Astrocyte (in vitro differentiated cells and primary cell): ENCODE measurements at regions not wholly inside any gene's neighbourhood (a gene's known extent, or its start where the extent isn't known, plus 50 kb on each side); places are given as distances from the start of the nearest gene placed in this dataset.

Source experiments
- DNase-seq: peaks from one replicate; pipeline ENCODE4 v3.0.0-alpha.2; 2010; ENCODE audit warnings: low read depth
- FAIRE-seq: peaks from 2 replicates; lab custom pipeline; 2011; peaks lifted over from hg19 to GRCh38; lab: Jason Lieb, UNC
- H2AFZ ChIP-seq: 2 replicates; pipeline ENCODE4 v1.6.0; 2012; ENCODE audit warnings: low read depth, low read length, inconsistent platforms
- H3K27ac ChIP-seq: 2 replicates; pipeline ENCODE4 v1.5.1; 2011; ENCODE audit warnings: low read depth, low read length, inconsistent platforms
- H3K27me3 ChIP-seq: 2 replicates; pipeline ENCODE4 v1.6.0; 2011; ENCODE audit warnings: low read length, inconsistent platforms; ENCODE audit not compliant: insufficient read depth
- H3K36me3 ChIP-seq: 2 replicates; pipeline ENCODE4 v1.5.1; 2011; ENCODE audit warnings: low read length, inconsistent platforms; ENCODE audit not compliant: insufficient read depth
- H3K4me1 ChIP-seq: 2 replicates; pipeline ENCODE4 v1.5.1; 2011; ENCODE audit warnings: low read length, inconsistent platforms; ENCODE audit not compliant: insufficient read depth
- H3K4me2 ChIP-seq: 2 replicates; pipeline ENCODE4 v1.6.0; 2012; ENCODE audit warnings: low read length, inconsistent platforms
- H3K4me3 ChIP-seq: 2 replicates; pipeline ENCODE4 v1.5.1; 2011; ENCODE audit warnings: low read depth, mild to moderate bottlenecking, low read length, inconsistent platforms; ENCODE audit not compliant: insufficient read depth
- H3K79me2 ChIP-seq: 2 replicates; pipeline ENCODE4 v1.6.0; 2012; ENCODE audit warnings: mild to moderate bottlenecking, low read length, inconsistent platforms; ENCODE audit not compliant: insufficient read depth
- H3K9ac ChIP-seq: 2 replicates; pipeline ENCODE4 v1.6.0; 2012; ENCODE audit warnings: mild to moderate bottlenecking, low read length, inconsistent platforms
- H3K9me3 ChIP-seq: 2 replicates; pipeline ENCODE4 v1.5.1; 2012; ENCODE audit warnings: low read depth, mild to moderate bottlenecking, low read length, inconsistent platforms; ENCODE audit not compliant: insufficient read depth
- H4K20me1 ChIP-seq: 2 replicates; pipeline ENCODE4 v1.6.0; 2012; ENCODE audit warnings: low read length, inconsistent platforms; ENCODE audit not compliant: insufficient read depth
- H3K27ac Mint-ChIP-seq: one replicate; pipeline ENCODE4 v1.8.0; 2021; ENCODE audit warnings: mild to moderate bottlenecking, mixed read lengths; ENCODE audit not compliant: unreplicated experiment
- H3K27me3 Mint-ChIP-seq: one replicate; pipeline ENCODE4 v1.8.0; 2021; ENCODE audit warnings: low read depth, mixed read lengths; ENCODE audit not compliant: unreplicated experiment
- H3K36me3 Mint-ChIP-seq: one replicate; pipeline ENCODE4 v1.8.0; 2021; ENCODE audit warnings: low read depth, mixed read lengths; ENCODE audit not compliant: unreplicated experiment
- H3K4me1 Mint-ChIP-seq: one replicate; pipeline ENCODE4 v1.8.0; 2021; ENCODE audit warnings: low read depth, mixed read lengths; ENCODE audit not compliant: unreplicated experiment
- H3K4me3 Mint-ChIP-seq: one replicate; pipeline ENCODE4 v1.8.0; 2021; ENCODE audit warnings: mild to moderate bottlenecking, moderate library complexity, mixed read lengths; ENCODE audit not compliant: unreplicated experiment
- H3K9me3 Mint-ChIP-seq: one replicate; pipeline ENCODE4 v1.8.0; 2021; ENCODE audit warnings: mild to moderate bottlenecking, mixed read lengths; ENCODE audit not compliant: unreplicated experiment
- EZH2 ChIP-seq: IDR thresholded peaks from 2 replicates; pipeline ENCODE4 v1.6.1; 2012; ENCODE audit warnings: mild to moderate bottlenecking, low read length, inconsistent platforms; ENCODE audit not compliant: insufficient read depth
- TF ChIP-seq, protein P1 (sequence below): IDR thresholded peaks from 2 replicates; pipeline ENCODE4 v1.5.1; 2011; ENCODE audit warnings: low read depth, mild to moderate bottlenecking, inconsistent platforms, low read length, moderate library complexity; ENCODE audit not compliant: insufficient read depth

DNA sequence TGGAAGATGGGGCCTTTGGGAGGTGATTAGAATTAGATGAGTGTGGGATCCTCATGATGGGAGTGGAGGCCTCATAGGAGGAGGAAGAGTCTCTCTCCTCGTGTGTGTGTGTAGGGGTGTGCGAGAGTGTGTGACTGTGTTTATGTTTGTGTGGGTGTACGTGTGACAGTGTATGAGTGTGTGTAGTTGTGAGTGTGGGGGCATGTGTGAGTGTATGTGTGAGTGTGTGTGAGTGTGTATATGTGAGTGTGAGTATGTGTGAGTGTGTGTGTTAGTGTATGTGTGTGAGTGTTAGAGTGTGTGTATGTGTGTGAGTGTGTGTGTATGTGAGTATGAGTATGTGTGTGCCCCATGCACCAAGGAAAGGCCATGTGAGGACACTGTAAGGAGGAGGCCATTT lies 68.2 kb upstream of the SMIM15 start:
- Histone ChIP-seq H3K79me2 (no peaks in the 10 kb centered on the region), H3K36me3 (no peaks in the 10 kb centered on the region), H3K4me2 (no peak overlapping the region), H4K20me1 (no peaks in the 10 kb centered on the region), H3K27ac (no peak overlapping the region), H3K9ac (no peak overlapping the region), H3K9me3 (no peaks in the 10 kb centered on the region), H2AFZ (no peak overlapping the region), H3K4me1 (peaks cover 20% of the 10 kb centered on the region), H3K27me3 (no peaks in the 10 kb centered on the region), H3K4me3 (no peak overlapping the region)
- FAIRE-seq (no peak), DNase-seq (no peak)
- H3K4me1 Mint-ChIP-seq = peaks cover 25% of the 10 kb centered on the region
- H3K9me3 Mint-ChIP-seq = peaks cover 4% of the 10 kb centered on the region
- no peaks in the 10 kb centered on the region for H3K36me3 Mint-ChIP-seq
- H3K27me3 Mint-ChIP-seq = no peaks in the 10 kb centered on the region
- H3K27ac Mint-ChIP-seq = no peak overlapping the region
- H3K4me3 Mint-ChIP-seq = no peak overlapping the region
- TF ChIP-seq, protein P1, sequence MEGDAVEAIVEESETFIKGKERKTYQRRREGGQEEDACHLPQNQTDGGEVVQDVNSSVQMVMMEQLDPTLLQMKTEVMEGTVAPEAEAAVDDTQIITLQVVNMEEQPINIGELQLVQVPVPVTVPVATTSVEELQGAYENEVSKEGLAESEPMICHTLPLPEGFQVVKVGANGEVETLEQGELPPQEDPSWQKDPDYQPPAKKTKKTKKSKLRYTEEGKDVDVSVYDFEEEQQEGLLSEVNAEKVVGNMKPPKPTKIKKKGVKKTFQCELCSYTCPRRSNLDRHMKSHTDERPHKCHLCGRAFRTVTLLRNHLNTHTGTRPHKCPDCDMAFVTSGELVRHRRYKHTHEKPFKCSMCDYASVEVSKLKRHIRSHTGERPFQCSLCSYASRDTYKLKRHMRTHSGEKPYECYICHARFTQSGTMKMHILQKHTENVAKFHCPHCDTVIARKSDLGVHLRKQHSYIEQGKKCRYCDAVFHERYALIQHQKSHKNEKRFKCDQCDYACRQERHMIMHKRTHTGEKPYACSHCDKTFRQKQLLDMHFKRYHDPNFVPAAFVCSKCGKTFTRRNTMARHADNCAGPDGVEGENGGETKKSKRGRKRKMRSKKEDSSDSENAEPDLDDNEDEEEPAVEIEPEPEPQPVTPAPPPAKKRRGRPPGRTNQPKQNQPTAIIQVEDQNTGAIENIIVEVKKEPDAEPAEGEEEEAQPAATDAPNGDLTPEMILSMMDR = no peak
- no peak for TF ChIP-seq EZH2

DNA sequence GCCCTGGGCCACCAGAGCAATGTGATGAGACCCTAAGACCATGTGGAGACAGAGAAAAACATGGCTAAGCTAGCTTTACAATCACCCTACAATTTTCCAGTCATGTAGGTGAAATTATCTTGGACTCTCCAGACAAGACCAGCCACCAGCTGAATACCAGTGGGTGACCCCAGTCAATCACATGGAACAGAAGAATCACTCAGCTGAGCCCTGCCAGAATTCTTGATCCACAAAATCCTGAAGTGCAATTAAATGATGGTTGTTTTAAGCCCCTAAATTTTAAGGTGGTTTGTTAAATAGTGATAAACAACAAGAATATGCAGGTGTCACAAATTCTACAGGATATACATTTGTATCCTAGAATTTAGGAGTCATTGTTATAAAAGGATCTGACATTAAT lies 69.5 kb upstream of the SMIM15 start:
- no peak overlapping the region for H3K4me2 ChIP-seq
- FAIRE-seq (no peak), DNase-seq (no peak)
- H3K27me3 ChIP-seq = no peaks in the 10 kb centered on the region
- H3K4me3 ChIP-seq = no peak overlapping the region
- Mint-ChIP-seq H3K9me3 (peaks cover 4% of the 10 kb centered on the region), H3K4me1 (peaks cover 25% of the 10 kb centered on the region), H3K27me3 (no peaks in the 10 kb centered on the region), H3K36me3 (no peaks in the 10 kb centered on the region), H3K27ac (no peak overlapping the region), H3K4me3 (no peak overlapping the region)
- H4K20me1 ChIP-seq = no peaks in the 10 kb centered on the region
- no peak overlapping the region for H3K9ac ChIP-seq
- TF ChIP-seq EZH2 = no peak
- TF ChIP-seq, protein P1 = no peak
- no peaks in the 10 kb centered on the region for H3K36me3 ChIP-seq
- no peaks in the 10 kb centered on the region for H3K79me2 ChIP-seq
- H2AFZ ChIP-seq = no peak overlapping the region
- peaks cover 20% of the 10 kb centered on the region for H3K4me1 ChIP-seq
- H3K9me3 ChIP-seq = no peaks in the 10 kb centered on the region
- no peak overlapping the region for H3K27ac ChIP-seq

DNA sequence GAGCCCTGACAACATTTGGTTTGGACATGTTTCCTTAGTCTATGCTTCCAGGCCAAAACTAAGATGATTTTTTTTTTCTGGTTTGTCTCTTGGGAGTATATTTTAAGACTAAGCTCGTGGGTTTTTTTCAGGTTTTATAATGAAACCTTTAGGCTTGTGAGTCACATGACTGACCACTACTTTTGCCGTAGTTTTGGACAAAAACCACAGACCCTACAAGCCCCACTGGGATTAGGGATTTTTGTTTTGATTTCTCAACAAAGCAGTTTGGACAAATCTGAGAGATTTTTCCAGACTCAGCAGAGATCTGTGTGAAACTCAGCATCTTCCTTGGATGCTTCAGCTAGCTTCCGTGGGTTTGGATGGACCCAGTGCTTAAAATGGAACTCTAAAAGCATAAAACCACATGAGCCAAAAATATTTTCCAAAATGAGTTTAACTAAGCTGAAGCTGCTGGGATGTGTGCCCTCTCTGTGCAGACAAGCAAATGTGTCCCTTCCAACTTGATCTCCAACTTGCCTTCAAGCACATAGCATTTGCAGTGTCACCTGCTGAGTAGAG lies 70.3 kb upstream of the SMIM15 start:
- TF ChIP-seq, protein P1 = no peak
- no peak for TF ChIP-seq EZH2
- Histone ChIP-seq H3K4me2 (no peak overlapping the region), H4K20me1 (no peaks in the 10 kb centered on the region), H3K9ac (no peak overlapping the region), H3K4me1 (peaks cover 20% of the 10 kb centered on the region), H3K9me3 (no peaks in the 10 kb centered on the region), H2AFZ (no peak overlapping the region), H3K27me3 (no peaks in the 10 kb centered on the region), H3K27ac (no peak overlapping the region), H3K36me3 (no peaks in the 10 kb centered on the region), H3K79me2 (no peaks in the 10 kb centered on the region), H3K4me3 (no peak overlapping the region)
- no peaks in the 10 kb centered on the region for H3K27me3 Mint-ChIP-seq
- H3K27ac Mint-ChIP-seq = no peak overlapping the region
- H3K4me1 Mint-ChIP-seq = peaks cover 25% of the 10 kb centered on the region
- DNase-seq = no peak
- peaks cover 6% of the 10 kb centered on the region for H3K9me3 Mint-ChIP-seq
- no peaks in the 10 kb centered on the region for H3K36me3 Mint-ChIP-seq
- no peak for FAIRE-seq
- H3K4me3 Mint-ChIP-seq = no peak overlapping the region
